Activated CD8-positive, alpha-beta T cell treated with anti-CD3 and anti-CD28 coated beads for 36 hours (primary cell): ENCODE measurements at regions not wholly inside any gene's neighbourhood (a gene's known extent, or its start where the extent isn't known, plus 50 kb on each side); places are given as distances from the start of the nearest gene placed in this dataset.

Experiments
- ATAC-seq: fragments of 200-7000 bp; cut with Tn5 transposase; one replicate; pipeline ENCODE4 v1.10.0; 2021; ENCODE audit warnings: mild to moderate bottlenecking, moderate library complexity
- CTCF ChIA-PET: fragments of 350-600 bp; sonication (Branson Sonifier 250); formaldehyde crosslinking; loops from one replicate; lab custom pipeline; 2021; ENCODE audit warnings: antibody characterized with exemption; lab: Charles Lee
- POLR2A ChIA-PET: fragments of 350-600 bp; sonication (Branson Sonifier 250); formaldehyde crosslinking; loops from one replicate; lab custom pipeline; 2021; ENCODE audit warnings: antibody characterized with exemption; lab: Charles Lee
- DNase-seq: peaks from one replicate; pipeline ENCODE4 v3.0.0-alpha.2; 2020
- H3K27ac Mint-ChIP-seq: one replicate; pipeline ENCODE4 v1.8.0; 2021; ENCODE audit warnings: mild to moderate bottlenecking, mixed read lengths
- H3K27me3 Mint-ChIP-seq: one replicate; pipeline ENCODE4 v1.8.0; 2021; ENCODE audit warnings: mixed read lengths
- H3K36me3 Mint-ChIP-seq: one replicate; pipeline ENCODE4 v1.8.0; 2021; ENCODE audit warnings: low read depth, mixed read lengths
- H3K4me1 Mint-ChIP-seq: one replicate; pipeline ENCODE4 v1.8.0; 2021; ENCODE audit warnings: low read depth, mixed read lengths
- H3K4me3 Mint-ChIP-seq: one replicate; pipeline ENCODE4 v1.8.0; 2021; ENCODE audit warnings: mild to moderate bottlenecking, moderate library complexity, mixed read lengths
- H3K9me3 Mint-ChIP-seq: one replicate; pipeline ENCODE4 v1.8.0; 2021; ENCODE audit warnings: mixed read lengths
- CTCF ChIP-seq: fragments of 200-600 bp; IDR thresholded peaks from one replicate; pipeline ENCODE4 v1.8.0; 2022; ENCODE audit warnings: antibody characterized with exemption, mild to moderate bottlenecking
- intact Hi-C: fragments of 100-400 bp; cut with micrococcal nuclease; formaldehyde crosslinking; loops from one replicate; pipeline ENCODE4 v1.10.0; 2022

- intact Hi-C loops: loop anchor here (10.0 kb wide), 1 partner anchor 165 kb away; no protein-coding TSS in a partner anchor
- TF ChIP-seq CTCF: no peak
- Mint-ChIP-seq H3K4me3 (no peak overlapping the region), H3K27ac (no peak overlapping the region), H3K4me1 (peaks cover 61% of the 10 kb centered on the region), H3K9me3 (peaks cover 2% of the 10 kb centered on the region), H3K27me3 (no peaks in the 10 kb centered on the region), H3K36me3 (no peaks in the 10 kb centered on the region)
- ChIA-PET CTCF (interaction anchor here (1.3 to 4.2 kb wide), 5 partner anchors 12 to 329 kb away, joined by 3 to 13 read pairs (median 5); no protein-coding TSS in a partner anchor), POLR2A (interaction anchor here (0.8 to 2.1 kb wide), 2 partner anchors 9 to 115 kb away, joined by 4 to 6 read pairs; no protein-coding TSS in a partner anchor)
- DNase-seq (no peak), ATAC-seq (no peak)
Observed at GRCh38 chr2:176819306-176819705, 393.3 kb upstream of the HNRNPA3 start.

GRCh38 chr2:176820371-176820932 lies 392.1 kb upstream of the HNRNPA3 start:
- TF ChIP-seq CTCF: no peak
- Mint-ChIP-seq H3K27ac (no peak overlapping the region), H3K9me3 (peaks cover 2% of the 10 kb centered on the region), H3K4me3 (no peak overlapping the region), H3K36me3 (no peaks in the 10 kb centered on the region), H3K4me1 (peaks cover 64% of the 10 kb centered on the region), H3K27me3 (no peaks in the 10 kb centered on the region)
- ChIA-PET POLR2A (interaction anchor here (0.7 to 2.1 kb wide), 2 partner anchors 8 to 87 kb away, joined by 3 to 6 read pairs; no protein-coding TSS in a partner anchor), CTCF (interaction anchor here (1.3 to 4.2 kb wide), 5 partner anchors 11 to 328 kb away, joined by 3 to 13 read pairs (median 5); no protein-coding TSS in a partner anchor)
- no peak for ATAC-seq
- DNase-seq: no peak
- intact Hi-C loops: loop anchor here (5.0 kb wide), 1 partner anchor 327 kb away; no protein-coding TSS in a partner anchor

GRCh38 chr2:176821350-176821749 lies 391.2 kb upstream of the HNRNPA3 start:
- Mint-ChIP-seq H3K9me3 (peaks cover 2% of the 10 kb centered on the region), H3K27me3 (no peaks in the 10 kb centered on the region), H3K27ac (no peak overlapping the region), H3K4me3 (no peak overlapping the region), H3K36me3 (no peaks in the 10 kb centered on the region), H3K4me1 (peaks cover 66% of the 10 kb centered on the region)
- ChIA-PET POLR2A (no interaction called here), CTCF (interaction anchor here (2.2 to 4.2 kb wide), 3 partner anchors 8 to 327 kb away, joined by 11 to 13 read pairs (median 13); no protein-coding TSS in a partner anchor)
- no peak for TF ChIP-seq CTCF
- intact Hi-C loops: loop anchor here (5.0 kb wide), 1 partner anchor 326 kb away; no protein-coding TSS in a partner anchor
- ATAC-seq: no peak
- no peak for DNase-seq

GRCh38 chr2:176822060-176822459 lies 390.5 kb upstream of the HNRNPA3 start:
- H3K27me3 Mint-ChIP-seq: no peaks in the 10 kb centered on the region
- DNase-seq: no peak
- intact Hi-C loops: loop anchor here (5.0 kb wide), 1 partner anchor 325 kb away; no protein-coding TSS in a partner anchor

More at GRCh38 chr2:176822060-176822459, 390.5 kb upstream of the HNRNPA3 start:
- ATAC-seq: no peak
- Mint-ChIP-seq H3K36me3 (no peaks in the 10 kb centered on the region), H3K4me3 (no peak overlapping the region), H3K9me3 (peaks cover 2% of the 10 kb centered on the region), H3K4me1 (peaks cover 66% of the 10 kb centered on the region), H3K27ac (no peak overlapping the region)
- no peak for TF ChIP-seq CTCF
- ChIA-PET POLR2A (no interaction called here), CTCF (interaction anchor here (1.5 to 4.2 kb wide), 4 partner anchors 8 to 168 kb away, joined by 4 to 13 read pairs (median 8); no protein-coding TSS in a partner anchor)
